GM21390 (cell line): ENCODE measurements at regions not wholly inside any gene's neighbourhood (a gene's known extent, or its start where the extent isn't known, plus 50 kb on each side); places are given as distances from the start of the nearest gene placed in this dataset.
"Not testable (repeated sequence)": the region's sequence is repeated elsewhere in the genome, so short reads cannot be mapped to it uniquely, and the experiment has no call there.

Experiments
- ATAC-seq: cut with Tn5 transposase; IDR thresholded peaks from one replicate; pipeline ENCODE4 v1.9.1; 2021; ENCODE audit not compliant: unreplicated experiment

DNA sequence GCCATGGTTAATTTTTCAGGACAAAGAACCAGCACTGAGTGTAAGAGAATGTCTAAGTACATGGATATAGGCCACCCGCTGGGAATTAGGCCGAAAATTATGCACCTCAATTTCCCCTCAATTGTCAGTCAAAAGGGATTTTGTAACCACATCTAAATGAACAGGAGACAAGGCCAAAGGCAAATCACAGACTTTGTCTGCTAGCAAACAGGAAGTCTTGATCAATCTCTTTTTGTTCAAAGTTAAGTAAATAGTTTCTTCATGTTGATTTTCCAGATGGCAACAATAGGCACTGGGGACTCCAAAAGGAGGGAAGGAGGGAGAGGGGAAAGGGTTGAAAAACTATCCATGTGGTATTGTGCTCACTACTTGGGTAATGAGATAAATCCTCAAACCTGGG lies 276.0 kb downstream of the COG6 start:
- no peak for ATAC-seq

GRCh38 chr13:39932514-39932913 lies 277.1 kb downstream of the COG6 start:
- not testable (repeated sequence) for ATAC-seq

GRCh38 chr13:39935155-39935554 lies 279.7 kb downstream of the COG6 start:
- ATAC-seq: no peak

GRCh38 chr13:39938596-39938995 lies 283.1 kb downstream of the COG6 start:
- ATAC-seq: no peak

GRCh38 chr13:39941236-39941635 lies 285.8 kb downstream of the COG6 start:
- ATAC-seq: no peak

GRCh38 chr13:39941911-39942551 lies 286.6 kb downstream of the COG6 start:
- ATAC-seq: peak; percentile 13

- peak; percentile 97 for ATAC-seq
These were observed 287.3 kb downstream of the COG6 start for GRCh38 chr13:39942552-39943273.

GRCh38 chr13:39943711-39944110 lies 288.2 kb downstream of the COG6 start:
- no peak for ATAC-seq

DNA sequence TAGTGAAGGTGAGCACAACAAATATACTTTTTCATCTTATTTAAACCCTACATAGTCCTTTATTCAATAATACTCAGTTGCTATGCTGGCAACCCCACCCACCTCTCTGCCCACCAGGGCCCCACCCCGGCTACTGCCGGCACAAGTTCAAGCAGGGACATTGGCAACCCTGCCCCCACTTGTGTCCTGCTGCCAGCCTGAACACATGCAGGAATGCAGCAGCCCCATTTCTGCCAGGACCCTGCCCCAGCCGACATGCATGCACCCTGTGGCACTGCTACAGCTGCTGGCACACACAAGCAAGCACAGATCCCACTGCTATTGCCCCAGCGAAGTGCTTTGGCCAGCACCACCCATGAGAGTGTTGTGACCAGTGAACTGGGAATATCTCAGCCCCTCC lies 289.8 kb downstream of the COG6 start:
- ATAC-seq: no peak

- ATAC-seq: no peak
These were observed 291.3 kb downstream of the COG6 start for GRCh38 chr13:39946769-39947168.

DNA sequence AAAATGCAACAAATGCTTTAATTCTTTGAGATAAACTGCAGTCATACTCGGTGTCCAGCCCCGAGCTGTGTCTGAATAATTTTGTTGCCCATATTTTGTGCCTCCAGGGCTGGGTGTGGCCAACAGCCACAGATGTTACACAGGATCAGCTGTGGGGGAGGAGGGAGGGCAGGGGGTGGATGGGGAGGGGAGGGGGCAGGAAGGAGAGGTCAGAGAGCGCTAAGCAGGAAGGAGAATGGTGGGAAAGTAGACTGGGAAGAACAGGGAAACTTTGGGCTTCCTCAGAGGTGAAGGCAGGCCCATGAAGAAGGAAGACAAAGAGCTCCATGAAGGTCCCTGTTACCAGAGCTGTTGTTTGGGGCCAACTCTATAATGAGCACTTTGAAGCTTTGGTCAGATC lies 295.8 kb downstream of the COG6 start:
- no peak for ATAC-seq

DNA sequence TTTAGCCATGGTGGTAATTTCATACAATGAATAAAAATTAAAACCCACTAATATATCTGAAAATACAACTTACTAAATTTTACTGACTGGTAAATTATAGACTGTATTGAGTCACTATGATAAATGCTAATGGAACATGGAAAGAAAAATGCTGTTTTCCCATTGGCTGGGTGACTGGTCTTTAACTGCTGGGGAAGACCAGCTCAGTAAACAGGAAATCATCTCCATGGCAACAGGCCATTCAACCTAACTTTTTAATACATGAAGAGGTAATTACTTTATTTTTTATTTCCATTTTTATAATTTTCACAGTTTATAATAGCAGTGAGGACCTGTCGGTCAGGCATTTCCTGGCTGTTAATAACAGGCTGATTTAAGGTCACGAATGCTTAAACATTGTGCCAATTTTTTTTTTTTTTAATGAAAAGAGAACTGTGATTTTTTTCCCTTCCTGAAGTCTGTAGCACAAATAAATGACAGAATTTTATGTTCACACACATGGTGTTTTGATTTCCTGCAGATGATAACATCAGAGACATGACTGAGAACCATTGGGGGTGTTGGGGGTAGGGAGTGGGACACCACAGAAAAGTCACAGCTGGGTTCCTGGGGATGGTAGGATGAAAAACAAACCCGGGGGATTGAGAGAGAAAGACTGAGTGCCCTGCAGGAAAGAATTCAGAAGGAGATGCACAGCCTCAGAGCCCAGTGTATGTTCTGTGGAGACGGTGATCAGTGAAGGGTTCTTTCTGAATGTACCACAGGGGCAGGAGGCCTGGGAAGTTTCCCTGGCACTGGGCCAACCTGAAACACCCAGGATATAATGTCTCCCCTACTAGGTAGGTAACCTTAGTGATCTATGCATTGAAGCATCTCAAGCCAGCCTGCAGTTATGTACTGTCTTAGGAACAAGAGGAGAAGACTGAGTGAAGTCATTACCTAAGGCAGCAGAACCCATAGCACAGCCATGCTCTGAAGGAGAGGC lies 297.1 kb downstream of the COG6 start:
- no peak for ATAC-seq

DNA sequence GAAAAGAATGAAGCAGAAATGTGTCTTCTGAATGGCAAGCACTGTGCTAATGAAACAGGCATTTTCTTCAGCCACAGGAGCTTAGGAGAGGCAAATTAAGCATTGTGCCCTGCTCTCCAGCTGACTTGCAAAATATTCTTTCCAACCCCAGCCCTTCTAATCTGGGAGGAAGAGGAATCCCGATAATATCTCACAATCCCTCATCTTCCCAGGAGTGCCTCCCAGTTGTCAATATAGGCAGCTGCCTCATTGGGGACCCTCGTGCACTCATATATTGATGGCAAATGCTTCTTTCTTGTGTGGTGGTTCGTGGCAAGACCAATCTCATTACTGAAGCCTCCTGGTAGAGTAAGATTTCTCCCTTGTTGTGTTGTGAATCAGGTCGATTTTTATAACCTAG lies 299.0 kb downstream of the COG6 start:
- ATAC-seq: no peak

- ATAC-seq: peak; percentile 24
These were observed 300.1 kb downstream of the COG6 start for GRCh38 chr13:39955560-39955959.

DNA sequence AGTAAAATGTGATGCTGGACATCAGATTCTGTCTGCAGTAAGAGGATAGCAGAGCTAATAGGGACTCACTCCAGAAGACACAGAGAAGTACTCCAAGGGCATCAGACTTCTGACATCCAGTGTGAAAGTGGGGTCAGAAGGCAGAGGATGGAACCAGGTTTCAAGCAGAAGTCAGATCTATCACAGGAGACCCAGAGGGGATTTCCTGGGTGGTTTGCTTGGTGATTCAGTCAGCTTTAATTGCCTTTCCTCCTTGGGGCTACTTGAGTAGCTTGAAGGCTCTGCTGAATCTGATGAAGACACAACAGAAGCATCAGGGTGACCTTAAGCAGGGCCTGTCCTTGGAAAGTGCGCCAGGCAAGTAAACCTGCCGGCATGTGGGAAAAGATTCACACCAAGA lies 300.6 kb downstream of the COG6 start:
- ATAC-seq: peak; percentile 61

- ATAC-seq: no peak
These were observed 302.6 kb downstream of the COG6 start for GRCh38 chr13:39957868-39958677.

GRCh38 chr13:39959497-39960144 lies 304.2 kb downstream of the COG6 start:
- ATAC-seq: no peak

DNA sequence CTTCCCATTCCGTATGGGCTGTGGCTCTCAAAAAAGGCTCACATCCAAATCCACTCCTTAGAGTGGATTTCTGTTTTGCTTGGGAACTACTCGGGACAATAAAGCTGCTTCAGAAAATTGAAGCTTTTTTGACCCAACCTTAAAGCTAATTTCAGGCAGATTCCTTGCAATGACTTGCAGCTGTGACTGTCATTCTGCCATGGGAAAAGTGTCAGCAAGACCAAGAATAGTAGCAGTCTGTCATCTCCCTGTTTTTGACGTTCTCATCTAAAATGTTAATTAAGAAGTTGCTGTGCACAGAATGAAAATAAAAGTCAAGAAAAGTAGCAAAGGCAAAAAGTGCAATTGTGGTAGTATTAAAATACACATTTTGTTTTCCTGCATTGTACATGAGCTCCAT lies 304.7 kb downstream of the COG6 start:
- ATAC-seq: no peak

DNA sequence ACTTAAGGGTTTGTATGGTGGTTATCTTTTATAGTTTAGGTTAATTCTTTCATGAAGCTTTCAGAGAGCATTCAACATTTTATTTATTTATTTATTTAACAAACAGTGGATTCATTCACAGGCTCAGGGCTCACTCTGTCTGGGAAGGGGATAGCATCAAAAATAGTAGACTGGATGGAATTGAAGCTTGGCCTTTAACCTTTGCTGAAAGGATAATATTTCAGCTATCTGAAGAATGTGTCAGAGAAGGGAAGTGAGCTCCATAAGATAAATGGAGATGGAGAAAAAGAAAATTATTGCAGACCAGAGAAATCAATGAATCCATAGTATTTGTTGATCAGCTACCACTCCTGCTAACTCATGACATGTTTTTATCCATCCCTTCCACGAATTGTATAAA lies 305.6 kb downstream of the COG6 start:
- no peak for ATAC-seq

DNA sequence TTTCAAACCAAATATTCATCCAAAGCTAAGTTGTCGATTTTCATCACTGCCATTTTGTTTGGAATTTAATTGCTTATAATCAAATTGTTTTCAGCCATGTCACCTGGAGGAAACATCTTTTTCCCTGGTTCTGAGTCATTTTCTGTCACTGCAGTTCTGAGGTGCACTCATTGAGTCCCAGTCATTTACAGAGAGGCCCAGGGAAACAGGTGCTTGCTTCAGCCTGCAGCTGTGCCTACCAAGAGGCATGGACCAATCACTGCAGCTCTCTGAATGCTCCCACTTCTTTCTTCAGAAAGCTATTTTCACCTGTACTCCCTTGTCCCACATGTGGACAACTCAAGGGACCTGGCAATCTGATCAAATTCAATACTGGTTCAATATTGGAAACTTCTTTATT lies 308.1 kb downstream of the COG6 start:
- ATAC-seq: no peak
